GM18517 (cell line): ENCODE measurements at regions not wholly inside any gene's neighbourhood (a gene's known extent, or its start where the extent isn't known, plus 50 kb on each side); places are given as distances from the start of the nearest gene placed in this dataset.
A peak's percentile ranks its signal among the peaks of the same experiment; 100 is the strongest.

ENCODE experiments used
- ATAC-seq: cut with Tn5 transposase; IDR thresholded peaks from one replicate; pipeline ENCODE4 v1.9.1; 2021; ENCODE audit warnings: mild to moderate bottlenecking, moderate library complexity; ENCODE audit not compliant: unreplicated experiment

- ATAC-seq: no peak
Measured at GRCh38 chr20:10919396-10920140, 245.8 kb upstream of the JAG1 start.

GRCh38 chr20:10920396-10920795 is 246.6 kb upstream of the JAG1 start:
- no peak for ATAC-seq

GRCh38 chr20:10921491-10922010 is 247.8 kb upstream of the JAG1 start:
- no peak for ATAC-seq

- no peak for ATAC-seq
Measured at GRCh38 chr20:10922506-10922905, 248.7 kb upstream of the JAG1 start.

GRCh38 chr20:10922941-10923340 is 249.1 kb upstream of the JAG1 start:
- ATAC-seq: no peak

GRCh38 chr20:10924644-10925201 is 250.9 kb upstream of the JAG1 start:
- no peak for ATAC-seq

GRCh38 chr20:10925767-10926166 is 252.0 kb upstream of the JAG1 start:
- ATAC-seq: no peak

- ATAC-seq: no peak
Measured at GRCh38 chr20:10927011-10927583, 253.3 kb upstream of the JAG1 start.

- no peak for ATAC-seq
Measured at GRCh38 chr20:10927936-10928840, 254.4 kb upstream of the JAG1 start.

- no peak for ATAC-seq
Measured at GRCh38 chr20:10928841-10929421, 255.1 kb upstream of the JAG1 start.

- ATAC-seq: no peak
Measured at GRCh38 chr20:10935658-10936402, 262.0 kb upstream of the JAG1 start.

GRCh38 chr20:10936786-10937185 is 263.0 kb upstream of the JAG1 start:
- no peak for ATAC-seq

- no peak for ATAC-seq
Measured at GRCh38 chr20:10939331-10939941, 265.6 kb upstream of the JAG1 start.

GRCh38 chr20:10940941-10941340 is 267.1 kb upstream of the JAG1 start:
- peak; percentile 88 for ATAC-seq

GRCh38 chr20:10943686-10944265 is 270.0 kb upstream of the JAG1 start:
- ATAC-seq: no peak

- ATAC-seq: no peak
Measured at GRCh38 chr20:10946124-10946880, 272.5 kb upstream of the JAG1 start.

- no peak for ATAC-seq
Measured at GRCh38 chr20:10947726-10948125, 273.9 kb upstream of the JAG1 start.

GRCh38 chr20:10949930-10950783 is 276.4 kb upstream of the JAG1 start:
- ATAC-seq: no peak
